Subcutaneous abdominal adipose tissue (tissue), 5 donors: ENCODE measurements at regions not wholly inside any gene's neighbourhood (a gene's known extent, or its start where the extent isn't known, plus 50 kb on each side); places are given as distances from the start of the nearest gene placed in this dataset.
"Not testable (repeated sequence)": the region's sequence is repeated elsewhere in the genome, so short reads cannot be mapped to it uniquely, and the experiment has no call there.

Experiments
- H3K27ac ChIP-seq: one replicate; pipeline ENCODE4 v1.7.0; 2013; ENCODE audit warnings: low read depth, mild to moderate bottlenecking, inconsistent platforms, low read length, moderate library complexity
- H3K27me3 ChIP-seq, 5 donors: one replicate each; pipeline ENCODE4 v1.7.0; 2013; ENCODE audit warnings: low read length in 5 of 5, inconsistent platforms in 1 of 5; ENCODE audit not compliant: control insufficient read depth in 5 of 5, insufficient read depth in 4 of 5
- H3K36me3 ChIP-seq, 5 donors: one replicate each; pipeline ENCODE4 v1.7.0; 2013; ENCODE audit warnings: low read length in 5 of 5; ENCODE audit not compliant: control insufficient read depth in 5 of 5, insufficient read depth in 5 of 5
- H3K4me1 ChIP-seq, 5 donors: one replicate each; pipeline ENCODE4 v1.7.0; 2013; ENCODE audit warnings: low read length in 5 of 5, mild to moderate bottlenecking in 3 of 5, moderate library complexity in 1 of 5; ENCODE audit not compliant: control insufficient read depth in 5 of 5, insufficient read depth in 5 of 5
- H3K4me3 ChIP-seq, 5 donors: one replicate each; pipeline ENCODE4 v1.7.0; 2013; ENCODE audit warnings: low read length in 5 of 5, low read depth in 1 of 5
- H3K9ac ChIP-seq, 5 donors: one replicate each; pipeline ENCODE4 v1.7.0; 2013; ENCODE audit warnings: low read length in 5 of 5, mild to moderate bottlenecking in 4 of 5, moderate library complexity in 3 of 5
- H3K9me3 ChIP-seq, 5 donors: one replicate each; pipeline ENCODE4 v1.7.0; 2013; ENCODE audit warnings: low read length in 5 of 5; ENCODE audit not compliant: control insufficient read depth in 5 of 5
- donor health status: healthy.
- donor health status: healthy.
- donor health status: healthy.
- donor health status: healthy.
- donor health status: healthy.

DNA sequence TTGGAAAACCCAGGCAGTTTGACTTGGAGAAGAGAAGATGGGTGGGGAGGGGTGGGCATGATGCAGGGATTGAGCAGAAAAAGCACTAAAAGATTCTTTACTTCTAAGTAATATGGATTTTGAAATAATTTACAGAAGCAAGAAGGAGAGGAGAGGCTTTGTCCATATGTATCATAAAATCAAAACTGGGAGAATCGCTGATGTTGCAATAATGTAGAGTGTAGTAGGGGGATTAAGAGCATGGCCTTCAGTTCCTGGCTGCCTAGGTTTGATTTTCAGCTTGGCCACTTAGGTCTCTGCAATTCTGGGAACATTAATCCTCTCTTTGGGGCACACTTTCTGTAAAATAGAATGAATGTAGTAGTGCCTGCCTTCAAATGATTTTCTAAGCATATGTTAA, 1760.4 kb upstream of the CELF4 start:
- H3K27ac ChIP-seq, result no peak overlapping the region
- H3K36me3 ChIP-seq, result no peaks in the 10 kb centered on the region
- H3K4me1 ChIP-seq, result no peaks in the 10 kb centered on the region
- H3K27me3 ChIP-seq, result no peaks in the 10 kb centered on the region
- H3K4me3 ChIP-seq, result no peak overlapping the region
- no peak overlapping the region for H3K9ac ChIP-seq
- H3K9me3 ChIP-seq, result no peaks in the 10 kb centered on the region

DNA sequence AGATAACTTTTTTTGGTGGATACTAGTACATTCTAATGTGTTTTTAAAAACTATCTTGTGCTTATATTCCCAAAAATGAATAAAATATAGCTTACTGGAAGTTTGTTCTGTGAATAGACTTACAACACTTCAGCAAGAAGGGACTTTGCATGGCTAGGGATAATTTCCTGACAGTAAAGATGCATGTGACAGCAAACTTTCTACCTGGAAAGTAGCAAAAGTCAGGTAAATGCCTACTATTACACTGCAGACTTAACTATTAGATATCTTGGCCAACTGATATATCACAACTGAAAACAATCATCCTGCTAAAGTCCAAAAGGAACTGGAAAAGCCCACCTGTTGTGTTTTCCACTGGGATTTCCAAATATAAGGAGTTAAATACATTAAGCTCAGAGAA, 1753.5 kb upstream of the CELF4 start:
- no peaks in the 10 kb centered on the region for H3K4me1 ChIP-seq
- H3K36me3 ChIP-seq, result no peaks in the 10 kb centered on the region
- H3K9me3 ChIP-seq, result no peaks in the 10 kb centered on the region
- no peak overlapping the region for H3K4me3 ChIP-seq
- no peaks in the 10 kb centered on the region for H3K27me3 ChIP-seq
- no peak overlapping the region for H3K9ac ChIP-seq
- H3K27ac ChIP-seq, result no peak overlapping the region

DNA sequence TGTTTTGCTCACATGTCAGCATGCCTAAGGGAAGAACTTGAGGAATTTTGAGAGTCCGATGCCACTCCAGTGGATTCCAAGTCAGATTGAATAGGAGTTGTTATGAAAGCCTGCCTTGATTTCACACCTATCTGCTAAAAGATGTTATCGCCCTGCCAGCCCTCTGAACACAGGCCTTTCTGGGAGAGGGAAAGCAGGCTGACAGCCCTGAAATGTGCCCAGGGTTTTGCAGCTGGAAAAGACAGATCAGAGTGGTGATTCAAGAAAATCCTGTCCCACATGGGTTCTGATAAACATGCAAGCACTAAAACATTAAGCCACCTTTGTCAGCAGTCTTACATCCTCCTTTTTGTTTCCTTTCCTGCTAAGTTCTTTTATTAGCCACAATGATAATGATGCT, 1752.9 kb upstream of the CELF4 start:
- Histone ChIP-seq H3K36me3 (no peaks in the 10 kb centered on the region), H3K4me1 (no peaks in the 10 kb centered on the region), H3K9ac (no peak overlapping the region), H3K27ac (no peak overlapping the region), H3K4me3 (no peak overlapping the region), H3K9me3 (no peaks in the 10 kb centered on the region), H3K27me3 (no peaks in the 10 kb centered on the region)

DNA sequence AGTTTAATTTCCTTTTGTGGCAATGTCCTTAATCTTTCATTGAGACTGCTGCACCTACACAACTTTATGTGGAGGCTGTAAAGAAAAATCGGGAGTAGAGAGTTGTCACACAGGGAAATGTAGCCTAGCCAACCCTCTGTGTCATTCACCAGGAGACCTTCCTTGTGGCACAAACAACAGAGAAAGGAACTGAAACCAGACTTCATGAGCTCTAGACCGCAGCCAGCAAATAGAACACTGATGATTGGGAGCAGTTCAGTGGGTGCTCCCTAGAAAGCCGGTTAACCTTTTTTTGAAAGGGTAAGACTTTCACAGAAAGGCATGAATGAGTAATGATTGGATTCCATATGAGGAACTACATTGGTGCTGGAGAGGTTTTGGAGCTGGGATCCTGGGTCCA, 1752.4 kb upstream of the CELF4 start:
- no peaks in the 10 kb centered on the region for H3K27me3 ChIP-seq
- H3K36me3 ChIP-seq, result no peaks in the 10 kb centered on the region
- H3K27ac ChIP-seq, result no peak overlapping the region
- H3K4me1 ChIP-seq, result no peaks in the 10 kb centered on the region
- no peaks in the 10 kb centered on the region for H3K9me3 ChIP-seq
- H3K4me3 ChIP-seq, result no peak overlapping the region
- H3K9ac ChIP-seq, result no peak overlapping the region

DNA sequence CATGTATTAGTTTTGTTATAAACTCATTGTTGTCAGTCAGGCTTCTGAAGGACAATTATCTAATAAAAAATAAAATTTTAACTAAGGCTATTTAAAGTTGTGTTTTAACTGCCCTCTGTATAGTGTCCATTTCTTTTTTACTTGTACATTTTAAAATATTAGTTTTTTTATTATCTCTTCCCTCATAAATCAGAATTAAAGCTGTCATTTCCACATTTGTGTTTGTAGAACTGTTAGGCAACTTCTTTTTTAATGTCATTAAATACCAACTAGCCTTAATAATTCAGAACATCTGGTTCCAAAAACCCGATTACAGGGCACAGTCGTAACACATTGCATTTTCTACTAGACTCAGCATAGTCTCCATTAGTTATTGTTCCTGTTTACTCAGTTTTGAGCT, 1749.0 kb upstream of the CELF4 start:
- no peaks in the 10 kb centered on the region for H3K9me3 ChIP-seq
- H3K4me3 ChIP-seq, result no peak overlapping the region
- no peak overlapping the region for H3K27ac ChIP-seq
- H3K36me3 ChIP-seq, result no peaks in the 10 kb centered on the region
- H3K27me3 ChIP-seq, result no peaks in the 10 kb centered on the region
- no peaks in the 10 kb centered on the region for H3K4me1 ChIP-seq
- no peak overlapping the region for H3K9ac ChIP-seq

DNA sequence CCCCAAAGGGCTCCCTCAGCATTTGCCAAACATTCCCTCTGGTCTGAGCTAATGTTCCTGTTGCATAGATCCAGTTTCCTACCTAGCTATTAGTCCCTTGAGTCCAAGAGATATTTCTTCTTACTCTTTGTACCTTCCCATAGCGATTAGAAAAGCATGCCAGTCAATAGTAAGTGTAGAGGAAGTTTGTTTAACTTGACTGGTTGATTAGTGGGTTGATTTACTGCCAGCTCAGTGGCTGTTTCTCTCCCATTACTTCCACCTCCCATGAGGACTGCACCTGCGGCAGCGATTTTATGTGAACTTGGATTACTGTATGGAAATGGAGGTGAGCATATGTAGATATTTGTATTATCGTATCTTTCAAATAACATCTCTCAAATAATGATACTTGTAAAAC, 1748.4 kb upstream of the CELF4 start:
- no peak overlapping the region for H3K4me3 ChIP-seq
- H3K9me3 ChIP-seq, result peaks cover 0 to 3% (median 0%) of the 10 kb centered on the region in 5 donors
- no peaks in the 10 kb centered on the region for H3K27me3 ChIP-seq
- H3K9ac ChIP-seq, result no peak overlapping the region
- no peaks in the 10 kb centered on the region for H3K36me3 ChIP-seq
- H3K27ac ChIP-seq, result no peak overlapping the region
- no peaks in the 10 kb centered on the region for H3K4me1 ChIP-seq

DNA sequence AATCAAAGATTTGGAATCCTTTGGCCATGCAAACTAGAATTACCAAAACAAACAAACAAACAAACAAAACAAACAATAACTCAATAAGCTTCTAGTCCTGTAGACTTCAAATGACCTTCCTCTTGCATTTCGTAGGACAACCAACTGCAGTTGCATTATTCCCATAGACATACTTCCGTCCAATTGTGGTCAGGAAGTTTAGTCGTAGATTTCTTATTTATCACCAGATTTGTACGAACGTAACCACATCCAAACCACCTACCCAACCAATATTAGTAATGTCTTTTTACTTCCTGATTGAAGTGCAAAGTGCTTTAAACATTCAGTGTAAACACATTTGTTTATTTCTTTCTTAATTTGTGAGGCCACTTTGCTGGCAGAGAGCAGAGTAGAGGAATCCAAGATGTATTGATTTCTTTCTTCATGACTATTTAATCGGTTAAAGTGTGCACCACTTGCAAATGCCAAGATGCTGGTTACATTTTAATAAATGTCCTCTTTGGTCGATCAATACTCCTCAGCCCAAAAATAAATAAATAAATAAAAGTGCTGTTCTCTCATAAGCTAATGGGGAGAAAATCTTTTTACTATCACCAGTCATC, 1745.6 kb upstream of the CELF4 start:
- Histone ChIP-seq H3K9me3 (peaks cover 0 to 6% (median 5%) of the 10 kb centered on the region in 5 donors), H3K36me3 (no peaks in the 10 kb centered on the region), H3K27me3 (no peaks in the 10 kb centered on the region), H3K27ac (no peak overlapping the region), H3K4me1 (no peaks in the 10 kb centered on the region), H3K4me3 (no peak overlapping the region), H3K9ac (no peak overlapping the region)

DNA sequence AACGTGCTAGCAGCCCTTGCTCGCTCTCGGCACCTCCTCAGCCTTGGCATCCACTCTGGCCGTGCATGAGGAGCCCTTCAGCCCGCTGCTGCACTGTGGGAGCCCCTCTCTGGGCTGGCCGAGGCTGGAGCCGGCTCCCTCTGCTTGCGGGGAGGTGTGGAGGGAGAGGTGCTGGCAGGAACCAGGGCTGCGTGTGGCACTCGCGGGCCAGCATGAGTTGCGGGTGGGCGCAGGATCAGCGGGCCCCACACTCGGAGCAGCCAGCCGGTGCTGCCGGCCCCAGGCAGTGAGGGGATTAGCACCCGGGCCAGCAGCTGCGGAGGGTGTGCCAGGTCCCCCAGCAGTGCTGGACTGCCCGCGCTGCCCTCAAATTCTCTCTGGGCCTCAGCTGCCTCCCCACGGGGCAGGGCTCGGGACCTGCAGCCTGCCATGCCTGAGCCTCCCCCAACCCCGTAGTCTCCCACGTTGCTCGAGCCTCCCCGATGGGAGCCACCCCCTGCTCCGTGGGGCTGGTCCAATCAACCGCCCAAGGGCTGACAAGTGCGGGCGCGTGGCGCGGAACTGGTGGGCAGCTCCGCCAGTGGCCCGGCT, 1743.4 kb upstream of the CELF4 start:
- H3K36me3 ChIP-seq, H3K4me3 ChIP-seq, H3K9me3 ChIP-seq, H3K27me3 ChIP-seq, H3K4me1 ChIP-seq, H3K9ac ChIP-seq, H3K27ac ChIP-seq: not testable (repeated sequence)

DNA sequence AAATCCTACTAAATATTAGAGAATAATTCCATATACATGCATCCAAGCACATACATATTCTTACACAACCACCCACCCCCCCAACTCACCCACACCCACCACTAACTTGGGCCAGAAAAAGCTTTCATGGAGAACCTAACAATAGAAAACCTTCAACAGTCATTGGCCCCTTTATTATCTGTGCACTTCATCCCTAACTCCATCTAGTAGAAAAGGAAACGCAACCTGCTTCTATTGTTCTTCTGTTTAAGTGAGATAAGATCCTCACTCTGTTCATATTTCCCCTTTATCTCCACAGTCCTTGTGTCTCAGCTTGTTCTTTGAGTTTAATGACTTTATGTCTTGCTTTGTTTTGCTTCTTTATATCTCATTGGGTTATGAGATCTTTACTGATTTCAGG, 1740.2 kb upstream of the CELF4 start:
- Histone ChIP-seq H3K27me3 (no peaks in the 10 kb centered on the region), H3K4me3 (no peak overlapping the region), H3K36me3 (no peaks in the 10 kb centered on the region), H3K4me1 (no peaks in the 10 kb centered on the region), H3K9me3 (peaks cover 0 to 6% (median 5%) of the 10 kb centered on the region in 5 donors), H3K27ac (no peak overlapping the region), H3K9ac (no peak overlapping the region)

DNA sequence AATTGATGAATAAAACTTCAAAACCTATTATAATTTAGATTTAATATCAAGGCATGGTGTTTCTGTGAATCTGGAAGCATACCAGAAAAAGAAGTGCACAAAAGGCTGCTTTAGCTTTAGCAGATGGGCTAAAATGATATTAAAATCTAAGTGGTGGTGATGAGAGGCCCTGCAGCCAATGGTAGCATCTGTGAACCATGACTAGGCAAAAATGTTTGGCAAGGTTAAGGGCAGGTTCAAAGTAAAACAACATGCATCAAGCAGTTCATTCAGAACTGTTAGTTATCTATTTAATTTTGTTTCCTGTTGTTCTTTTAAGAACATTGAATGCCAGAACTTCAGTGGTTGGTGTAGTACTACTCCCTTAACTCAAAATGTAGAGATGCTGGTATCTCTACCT, 1736.9 kb upstream of the CELF4 start:
- Histone ChIP-seq H3K9me3 (no peaks in the 10 kb centered on the region), H3K27ac (no peak overlapping the region), H3K36me3 (no peaks in the 10 kb centered on the region), H3K4me3 (no peak overlapping the region), H3K4me1 (no peaks in the 10 kb centered on the region), H3K9ac (no peak overlapping the region), H3K27me3 (no peaks in the 10 kb centered on the region)
